ENCODE measurements at regions not wholly inside any gene's neighbourhood (a gene's known extent, or its start where the extent isn't known, plus 50 kb on each side); places are given as distances from the start of the nearest gene placed in this dataset.

- peak; percentile 50 to 67 for ATAC-seq (replicated peaks)
- Mint-ChIP-seq H3K9me3 (peaks cover 0 to 1% of the 10 kb centered on the region in 2 donors), H3K27me3 (no peaks in the 10 kb centered on the region)
These were observed 324.7 kb downstream of the ETS1 start for GRCh38 chr11:128262463-128263345.

DNA sequence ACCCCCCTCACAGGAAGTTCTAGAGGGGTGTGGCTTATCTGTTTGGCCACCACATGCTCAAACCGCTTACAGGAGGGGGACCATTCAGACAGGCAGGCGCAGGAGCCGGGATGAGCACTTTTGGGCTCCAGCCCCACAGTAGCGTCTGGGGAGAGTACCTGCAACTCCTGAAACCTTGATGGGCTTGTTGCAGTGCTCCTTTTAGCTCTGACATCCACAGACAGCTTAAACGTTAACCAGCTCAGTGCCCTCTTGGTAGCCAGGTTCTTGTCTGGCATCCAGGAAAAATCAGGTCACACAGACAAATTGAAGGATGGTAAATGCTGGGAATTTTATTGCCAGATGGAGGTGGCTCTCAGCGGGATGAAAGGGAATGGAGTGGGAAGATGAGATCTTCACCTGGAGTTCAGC lies 326.3 kb downstream of the ETS1 start:
- DNase-seq (no peak), ATAC-seq (replicated peaks) (no peak)
- Mint-ChIP-seq H3K27me3 (no peaks in the 10 kb centered on the region), H3K36me3 (no peaks in the 10 kb centered on the region), H3K9me3 (peaks cover 0 to 1% of the 10 kb centered on the region in 2 donors), H3K4me1 (peaks cover 45 to 69% of the 10 kb centered on the region in 2 donors), H3K27ac (no peak overlapping the region), H3K4me3 (no peak overlapping the region)

More at GRCh38 chr11:128262463-128263345, 324.7 kb downstream of the ETS1 start:
- Mint-ChIP-seq H3K27ac (peak overlapping the region; percentile 28), H3K4me1 (peaks cover 45 to 65% of the 10 kb centered on the region in 2 donors), H3K4me3 (peak overlapping the region; percentile 48 to 61), H3K36me3 (no peaks in the 10 kb centered on the region)
- no peak for DNase-seq

- Mint-ChIP-seq H3K9me3 (peaks cover 0 to 1% of the 10 kb centered on the region in 2 donors), H3K36me3 (no peaks in the 10 kb centered on the region), H3K27ac (no peak overlapping the region), H3K4me3 (no peak overlapping the region), H3K4me1 (peaks cover 45 to 76% of the 10 kb centered on the region in 2 donors), H3K27me3 (no peaks in the 10 kb centered on the region)
- no peak for ATAC-seq (replicated peaks)
- DNase-seq, result no peak
These were observed 327.0 kb downstream of the ETS1 start for GRCh38 chr11:128260398-128260797.

- peaks cover 0 to 1% of the 10 kb centered on the region in 2 donors for H3K9me3 Mint-ChIP-seq
- no peaks in the 10 kb centered on the region for H3K27me3 Mint-ChIP-seq
- H3K27ac Mint-ChIP-seq, result no peak overlapping the region
- ATAC-seq (replicated peaks) (no peak), DNase-seq (no peak)
- peaks cover 45 to 76% of the 10 kb centered on the region in 2 donors for H3K4me1 Mint-ChIP-seq
- no peaks in the 10 kb centered on the region for H3K36me3 Mint-ChIP-seq
- H3K4me3 Mint-ChIP-seq, result no peak overlapping the region
These were observed 327.5 kb downstream of the ETS1 start for GRCh38 chr11:128259816-128260215.

- no peak for ATAC-seq (replicated peaks)
- Mint-ChIP-seq H3K4me1 (peaks cover 12 to 51% of the 10 kb centered on the region in 2 donors), H3K36me3 (no peaks in the 10 kb centered on the region), H3K9me3 (peaks cover 1 to 4% of the 10 kb centered on the region in 2 donors), H3K4me3 (no peak overlapping the region), H3K27me3 (no peaks in the 10 kb centered on the region), H3K27ac (no peak overlapping the region)
- DNase-seq, result no peak
These were observed 332.4 kb downstream of the ETS1 start for GRCh38 chr11:128254941-128255340.

DNA sequence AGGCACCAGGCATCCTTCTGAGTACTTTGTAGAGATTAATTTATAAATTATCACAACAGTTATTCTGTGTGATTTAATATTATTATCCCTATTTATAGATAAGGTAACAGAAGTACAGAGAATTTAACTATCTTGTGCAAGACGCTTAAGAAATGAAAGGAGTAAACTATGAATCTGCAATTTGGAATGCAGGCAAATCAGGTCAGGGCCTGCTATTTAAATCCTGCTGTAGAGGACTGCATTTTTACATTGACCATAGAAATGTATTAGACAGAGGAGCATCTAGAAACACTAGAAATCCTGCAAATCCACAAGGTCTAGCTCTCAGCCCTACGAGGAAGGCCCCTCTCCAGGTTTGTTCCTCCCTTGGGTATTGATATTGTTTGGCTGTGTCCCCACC lies 336.2 kb downstream of the ETS1 start:
- DNase-seq (no peak), ATAC-seq (replicated peaks) (no peak)
- Mint-ChIP-seq H3K27me3 (peaks cover 0 to 7% of the 10 kb centered on the region in 2 donors), H3K4me1 (peaks cover 2 to 24% of the 10 kb centered on the region in 2 donors), H3K9me3 (peaks cover 1 to 4% of the 10 kb centered on the region in 2 donors), H3K27ac (no peak overlapping the region), H3K4me3 (no peak overlapping the region), H3K36me3 (no peaks in the 10 kb centered on the region)

DNA sequence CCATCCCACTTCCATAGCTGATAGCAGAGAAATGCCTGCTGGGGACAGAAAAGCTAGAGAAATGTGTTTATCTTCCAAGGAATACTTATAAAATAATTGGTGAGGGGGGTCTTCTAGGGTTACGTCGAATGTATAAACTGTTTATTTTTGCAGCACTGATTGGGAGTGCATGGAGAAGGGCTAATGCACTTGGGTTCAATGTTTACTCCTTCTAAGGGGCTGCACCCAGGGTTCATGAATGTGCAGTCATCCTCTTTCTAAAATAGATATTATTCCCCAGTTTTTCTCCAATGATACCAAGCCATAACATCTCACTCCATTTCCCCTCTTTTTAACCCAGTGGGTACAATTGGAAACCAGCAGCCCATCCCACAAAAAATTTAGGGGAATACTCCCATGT lies 336.9 kb downstream of the ETS1 start:
- H3K4me1 Mint-ChIP-seq, result peaks cover 2 to 18% of the 10 kb centered on the region in 2 donors
- H3K27ac Mint-ChIP-seq, result no peak overlapping the region
- DNase-seq, result no peak
- peaks cover 0 to 9% of the 10 kb centered on the region in 2 donors for H3K27me3 Mint-ChIP-seq
- ATAC-seq (replicated peaks), result no peak
- peaks cover 1 to 4% of the 10 kb centered on the region in 2 donors for H3K9me3 Mint-ChIP-seq
- no peaks in the 10 kb centered on the region for H3K36me3 Mint-ChIP-seq
- no peak overlapping the region for H3K4me3 Mint-ChIP-seq

GRCh38 chr11:128246810-128247594 lies 340.4 kb downstream of the ETS1 start:
- Mint-ChIP-seq H3K4me1 (peaks cover 0 to 5% of the 10 kb centered on the region in 2 donors), H3K27me3 (peaks cover 0 to 9% of the 10 kb centered on the region in 2 donors), H3K4me3 (no peak overlapping the region), H3K27ac (no peak overlapping the region), H3K36me3 (no peaks in the 10 kb centered on the region), H3K9me3 (peaks cover 1 to 3% of the 10 kb centered on the region in 2 donors)
- ATAC-seq (replicated peaks) (no peak), DNase-seq (no peak)

DNA sequence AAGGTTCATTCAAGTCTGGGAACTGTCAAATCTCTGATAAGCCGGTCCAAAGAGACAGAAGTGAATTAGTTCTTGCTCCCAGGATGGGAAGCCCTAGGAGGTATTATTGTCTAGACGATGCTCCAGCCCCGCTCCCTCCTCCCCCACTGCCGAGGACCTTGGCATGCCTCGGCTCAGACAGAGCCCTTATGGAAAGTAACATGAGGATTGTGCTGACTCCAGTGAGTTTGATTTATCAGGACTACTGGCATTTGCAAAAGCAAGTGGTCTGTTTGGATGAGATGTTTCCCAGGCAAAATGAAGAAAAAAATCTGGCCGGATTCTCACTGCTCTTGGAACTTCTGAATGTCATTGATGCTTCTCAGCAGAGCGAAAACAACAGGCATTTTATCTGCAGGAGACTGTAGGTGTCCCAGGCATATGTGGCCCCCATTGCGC lies 341.0 kb downstream of the ETS1 start:
- DNase-seq, result no peak
- no peaks in the 10 kb centered on the region for H3K4me1 Mint-ChIP-seq

GRCh38 chr11:128244871-128245270 lies 342.5 kb downstream of the ETS1 start:
- Mint-ChIP-seq H3K4me3 (no peak overlapping the region), H3K27me3 (peaks cover 0 to 9% of the 10 kb centered on the region in 2 donors), H3K36me3 (no peaks in the 10 kb centered on the region), H3K27ac (no peak overlapping the region), H3K4me1 (no peaks in the 10 kb centered on the region), H3K9me3 (no peaks in the 10 kb centered on the region)
- DNase-seq (no peak), ATAC-seq (replicated peaks) (no peak)

More for the DNA sequence above, 341.0 kb downstream of the ETS1 start:
- H3K27ac Mint-ChIP-seq, result no peak overlapping the region
- ATAC-seq (replicated peaks), result no peak
- no peak overlapping the region for H3K4me3 Mint-ChIP-seq
- H3K27me3 Mint-ChIP-seq, result peaks cover 0 to 9% of the 10 kb centered on the region in 2 donors
- H3K36me3 Mint-ChIP-seq, result no peaks in the 10 kb centered on the region
- H3K9me3 Mint-ChIP-seq, result no peaks in the 10 kb centered on the region

GRCh38 chr11:128242451-128242850 lies 344.9 kb downstream of the ETS1 start:
- no peaks in the 10 kb centered on the region for H3K36me3 Mint-ChIP-seq
- ATAC-seq (replicated peaks) (no peak), DNase-seq (no peak)
- H3K4me1 Mint-ChIP-seq, result peaks cover 8 to 18% of the 10 kb centered on the region in 2 donors
- H3K4me3 Mint-ChIP-seq, result no peak overlapping the region
- no peaks in the 10 kb centered on the region for H3K9me3 Mint-ChIP-seq
- no peak overlapping the region for H3K27ac Mint-ChIP-seq
- H3K27me3 Mint-ChIP-seq, result peaks cover 0 to 9% of the 10 kb centered on the region in 2 donors

DNA sequence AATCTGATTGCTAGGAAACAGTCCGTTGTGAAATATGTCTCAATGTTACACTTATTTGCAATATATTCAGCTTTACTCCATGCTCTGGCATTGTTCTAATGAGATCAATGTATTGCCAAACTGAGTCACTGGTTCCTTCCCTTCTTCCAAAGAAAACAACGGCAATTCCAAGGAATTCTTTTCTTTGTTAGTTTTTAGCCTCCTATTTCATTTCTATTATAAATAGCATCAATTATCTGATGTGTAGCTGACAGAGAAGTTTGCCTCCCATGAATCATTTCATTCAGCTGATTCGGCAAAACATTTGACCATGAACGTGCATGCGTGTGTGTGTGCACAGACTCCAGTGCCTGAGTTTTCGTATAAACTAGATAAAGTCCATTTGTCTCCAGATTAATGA lies 346.8 kb downstream of the ETS1 start:
- no peak for ATAC-seq (replicated peaks)
- no peak overlapping the region for H3K4me3 Mint-ChIP-seq
- H3K27me3 Mint-ChIP-seq, result no peaks in the 10 kb centered on the region
- DNase-seq, result no peak
- H3K9me3 Mint-ChIP-seq, result no peaks in the 10 kb centered on the region
- no peak overlapping the region for H3K27ac Mint-ChIP-seq
- no peaks in the 10 kb centered on the region for H3K36me3 Mint-ChIP-seq
- H3K4me1 Mint-ChIP-seq, result peaks cover 13 to 24% of the 10 kb centered on the region in 2 donors

DNA sequence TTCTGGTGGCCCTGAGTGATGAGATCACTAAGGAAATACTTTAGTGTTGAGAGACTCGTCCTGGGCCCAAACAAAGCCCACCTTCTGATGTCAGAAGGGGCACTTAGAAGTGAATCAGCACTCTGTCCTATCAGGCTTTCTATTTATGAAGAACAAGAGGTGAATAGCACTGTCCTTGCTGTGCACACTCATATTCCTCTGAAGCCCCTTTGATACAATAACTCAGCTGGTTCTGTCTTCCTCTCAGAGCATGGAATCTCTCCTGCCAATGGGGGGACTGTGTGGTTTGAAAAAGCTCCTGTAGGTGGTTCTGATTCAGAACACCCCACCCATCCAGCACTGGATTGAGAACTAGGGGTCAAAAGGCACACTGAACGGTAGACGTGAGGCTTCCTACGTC lies 348.1 kb downstream of the ETS1 start:
- H3K27me3 Mint-ChIP-seq, result no peaks in the 10 kb centered on the region
- H3K4me3 Mint-ChIP-seq, result peak overlapping the region; percentile 18 to 54
- H3K27ac Mint-ChIP-seq, result peak overlapping the region; percentile 38
- ATAC-seq (replicated peaks) (peak in 1 of 2 donors; percentile 35), DNase-seq (no peak)
- H3K9me3 Mint-ChIP-seq, result no peaks in the 10 kb centered on the region
- H3K4me1 Mint-ChIP-seq, result peaks cover 13 to 24% of the 10 kb centered on the region in 2 donors
- no peaks in the 10 kb centered on the region for H3K36me3 Mint-ChIP-seq

- Mint-ChIP-seq H3K27ac (peak overlapping the region; percentile 78), H3K4me3 (peak overlapping the region; percentile 18 to 54), H3K9me3 (no peaks in the 10 kb centered on the region), H3K4me1 (peaks cover 13 to 24% of the 10 kb centered on the region in 2 donors), H3K36me3 (no peaks in the 10 kb centered on the region), H3K27me3 (no peaks in the 10 kb centered on the region)
- peak; percentile 95 to 98 for ATAC-seq (replicated peaks)
- DNase-seq, result no peak
These were observed 348.7 kb downstream of the ETS1 start for GRCh38 chr11:128238521-128239265.
